Psoas muscle (tissue), 7 donors: ENCODE measurements at regions not wholly inside any gene's neighbourhood (a gene's known extent, or its start where the extent isn't known, plus 50 kb on each side); places are given as distances from the start of the nearest gene placed in this dataset.

ENCODE experiments used
- ATAC-seq, 4 donors: fragments of 200-7000 bp; cut with Tn5 transposase; one replicate each; pipeline ENCODE4 v1.9.1; 2020; ENCODE audit warnings: moderate library complexity in 3 of 4, mild to moderate bottlenecking in 2 of 4
- DNase-seq, 2 donors: peaks; one replicate each; pipeline ENCODE4 v3.0.0-alpha.2; 2020
- H3K27ac ChIP-seq: fragments of 200-600 bp; one replicate; pipeline ENCODE4 v1.8.0; 2022
- H3K27me3 ChIP-seq, 3 donors: fragments of 200-600 bp in 1 of 3; one replicate each; pipeline versions ENCODE4 v1.6.1 to v1.8.0; 2013 to 2022; ENCODE audit warnings: low read length in 2 of 3, mild to moderate bottlenecking in 2 of 3, moderate library complexity in 1 of 3; ENCODE audit not compliant: insufficient read depth in 3 of 3
- H3K36me3 ChIP-seq, 2 donors: fragments of 200-600 bp in 1 of 2; one replicate each; pipeline versions ENCODE4 v1.6.1 to v1.8.0; 2013 to 2022; ENCODE audit warnings: low read depth in 1 of 2, mild to moderate bottlenecking in 1 of 2, moderate library complexity in 1 of 2; ENCODE audit not compliant: insufficient read depth in 1 of 2
- H3K4me1 ChIP-seq: fragments of 200-600 bp; one replicate; pipeline ENCODE4 v1.8.0; 2022
- H3K4me3 ChIP-seq: fragments of 200-600 bp; one replicate; pipeline ENCODE4 v1.8.0; 2022; ENCODE audit warnings: mild to moderate bottlenecking
- H3K9me3 ChIP-seq: fragments of 200-600 bp; one replicate; pipeline ENCODE4 v1.8.0; 2022
- CTCF ChIP-seq: fragments of 200-600 bp; IDR thresholded peaks from one replicate; pipeline ENCODE4 v1.8.0; 2022; ENCODE audit warnings: antibody characterized with exemption
- WGBS, 3 donors: extraction: QIAGEN DNeasy Blood & Tissue Kit; methylation state at CpG; one replicate each; pipeline versions ENCODE4 v1.1.6 to v1.1.7; 2013; 5-methylcytosine and 5-hydroxymethylcytosine counted together
- intact Hi-C, 2 donors: fragments of 100-400 bp; cut with DNase I; formaldehyde crosslinking; loops; one replicate each; pipeline versions ENCODE4 v1.11.0 to v1.14.2; 2022
- donor health status: healthy with polysubstance abuse.
- donor health status: DM: no; HTN: no; CAD: no; lungs with moderate emphysema.
- donor health status: Bipolar disorder and iron deficiency.
- donor health status: healthy.
- donor health status: DM: yes; HTN: yes; CAD: no.
- donor health status: DM: no; HTN: no; CAD: no.
- donor health status: DM: yes; HTN: yes; CAD: no.

GRCh38 chr4:97185233-97185632 is 958.0 kb downstream of the STPG2 start:
- no peaks in the 10 kb centered on the region for H3K4me1 ChIP-seq
- no peak overlapping the region for H3K27ac ChIP-seq
- no peak overlapping the region for H3K4me3 ChIP-seq
- no peak for TF ChIP-seq CTCF
- H3K36me3 ChIP-seq = no peaks in the 10 kb centered on the region
- ATAC-seq (no peak), DNase-seq (no peak)
- no peaks in the 10 kb centered on the region for H3K27me3 ChIP-seq
- intact Hi-C loops = no loop called here
- H3K9me3 ChIP-seq = no peaks in the 10 kb centered on the region

GRCh38 chr4:97197106-97197505 is 946.2 kb downstream of the STPG2 start:
- DNase-seq (no peak), ATAC-seq (no peak)
- Histone ChIP-seq H3K4me1 (no peaks in the 10 kb centered on the region), H3K27ac (no peak overlapping the region), H3K9me3 (no peaks in the 10 kb centered on the region), H3K27me3 (no peaks in the 10 kb centered on the region), H3K36me3 (no peaks in the 10 kb centered on the region), H3K4me3 (no peak overlapping the region)
- WGBS, 3 donors = 77 to 82% (median 82%) methylated on average over 2 of the region's 2 CpGs
- no peak for TF ChIP-seq CTCF
- intact Hi-C loops = no loop called here

DNA sequence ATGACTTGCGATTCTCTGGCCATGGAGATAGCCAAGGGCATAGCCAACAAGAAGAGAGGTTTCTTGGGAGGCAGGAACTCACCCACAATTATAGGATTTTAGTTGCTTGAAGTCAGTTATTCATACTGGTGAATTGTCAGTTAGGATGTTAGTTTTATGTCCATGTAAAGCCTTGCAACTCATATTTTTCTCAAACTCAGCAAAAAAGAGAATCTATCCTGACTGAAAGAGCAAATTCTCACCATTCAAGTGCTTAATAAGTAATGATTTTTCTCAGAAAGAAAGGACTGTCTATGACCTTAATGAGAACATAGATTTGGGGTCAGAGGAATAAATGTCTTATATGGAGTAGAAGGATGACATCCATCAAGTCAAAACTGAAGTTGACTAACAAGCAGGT is 934.5 kb downstream of the STPG2 start:
- Histone ChIP-seq H3K27me3 (no peaks in the 10 kb centered on the region), H3K9me3 (no peaks in the 10 kb centered on the region), H3K4me1 (no peaks in the 10 kb centered on the region), H3K27ac (no peak overlapping the region), H3K4me3 (no peak overlapping the region), H3K36me3 (no peaks in the 10 kb centered on the region)
- DNase-seq (no peak), ATAC-seq (no peak)
- WGBS, 3 donors = 56 to 80% (median 70%) methylated on average over 1 of the region's 1 CpG
- no peak for TF ChIP-seq CTCF
- intact Hi-C loops = no loop called here

DNA sequence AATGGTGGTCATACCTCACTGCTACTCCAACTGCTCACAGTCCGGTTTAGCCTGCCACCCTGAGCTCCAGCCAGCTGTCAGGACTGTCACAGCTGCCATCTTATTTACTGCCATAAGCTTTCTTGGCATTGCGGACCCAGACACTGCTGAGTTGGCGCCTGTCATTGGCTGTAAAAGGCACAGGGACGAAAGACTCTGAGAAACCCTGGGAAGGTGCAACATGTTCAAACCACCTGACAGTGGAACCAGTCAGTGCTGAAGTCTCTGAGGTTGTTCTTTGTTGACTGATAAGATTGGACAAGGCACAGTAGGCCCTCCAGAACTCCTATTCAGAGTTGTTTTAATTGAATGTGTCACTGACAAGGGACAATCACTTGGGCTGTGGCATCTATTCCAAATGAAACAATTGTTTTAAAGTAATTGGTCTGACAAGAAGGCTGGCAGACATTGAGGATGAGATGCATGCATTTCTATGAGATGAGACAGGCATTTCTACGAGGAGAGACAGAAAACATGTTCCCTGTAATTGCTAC is 927.8 kb downstream of the STPG2 start:
- WGBS, 3 donors = 56 to 71% (median 60%) methylated on average over 5 of the region's 5 CpGs
- intact Hi-C loops = no loop called here
- Histone ChIP-seq H3K36me3 (no peaks in the 10 kb centered on the region), H3K27ac (no peak overlapping the region), H3K9me3 (no peaks in the 10 kb centered on the region), H3K27me3 (no peaks in the 10 kb centered on the region), H3K4me3 (no peak overlapping the region), H3K4me1 (no peaks in the 10 kb centered on the region)
- DNase-seq = no peak
- no peak for TF ChIP-seq CTCF
- peak in 2 of 4 donors; percentile 49 to 72 for ATAC-seq

GRCh38 chr4:97216046-97216445 is 927.2 kb downstream of the STPG2 start:
- ATAC-seq (no peak), DNase-seq (no peak)
- Histone ChIP-seq H3K9me3 (no peaks in the 10 kb centered on the region), H3K27me3 (no peaks in the 10 kb centered on the region), H3K4me1 (no peaks in the 10 kb centered on the region), H3K27ac (no peak overlapping the region), H3K36me3 (no peaks in the 10 kb centered on the region), H3K4me3 (no peak overlapping the region)
- intact Hi-C loops = no loop called here
- WGBS, 3 donors = 84 to 85% (median 84%) methylated on average over 4 of the region's 4 CpGs
- no peak for TF ChIP-seq CTCF
